ENCODE measurements at regions not wholly inside any gene's neighbourhood (a gene's known extent, or its start where the extent isn't known, plus 50 kb on each side); places are given as distances from the start of the nearest gene placed in this dataset.

GRCh38 chr20:50317116-50317515, 126.5 kb downstream of the CEBPB start:
- no peak for DNase-seq (ENCODE audit: low read depth, low spot score)
- no peak overlapping the region for H3K4me3 ChIP-seq (ENCODE audit: control insufficient read depth in 2 of 3, extremely low read depth in 1 of 3, insufficient read depth in 2 of 3, low read depth in 1 of 3, low read length in 3 of 3)
- H3K27me3 ChIP-seq (ENCODE audit: control insufficient read depth, extremely low read depth, insufficient read depth, low read length) = no peaks in the 10 kb centered on the region
- no peak overlapping the region for H3K4me2 ChIP-seq (ENCODE audit: control insufficient read depth, extremely low read depth, insufficient read depth, low read depth, low read length)
- H3K9me3 ChIP-seq (ENCODE audit: control insufficient read depth, low read depth, low read length) = no peaks in the 10 kb centered on the region
- FAIRE-seq = no peak
- dilution Hi-C loops (cut with MboI; ENCODE audit: extremely low pct_ligation_motif_present, low sequenced_read_pairs) = no loop called here
- TF ChIP-seq CTCF (optimal IDR thresholded peaks at IDR 0.05 in 1 of 3, IDR thresholded peaks at IDR 0.05 in 1 of 3, conservative IDR thresholded peaks at IDR 0.05 in 1 of 3; ENCODE audit: extremely low read depth in 1 of 3, insufficient read depth in 2 of 3, low read length in 3 of 3) = no peak
- no peak for TF ChIP-seq EZH2 (IDR thresholded peaks at IDR 0.05; ENCODE audit: low read length)
- no peaks in the 10 kb centered on the region for H3K9me1 ChIP-seq (ENCODE audit: control insufficient read depth, extremely low read depth, insufficient read depth, low read length)
- no peaks in the 10 kb centered on the region for H3K36me3 ChIP-seq (ENCODE audit: control insufficient read depth in 2 of 2, extremely low read depth in 1 of 2, insufficient read depth in 2 of 2, low read length in 2 of 2)
- H3K4me1 ChIP-seq (ENCODE audit: control insufficient read depth, extremely low read depth, insufficient read depth, low read length) = peaks cover 39% of the 10 kb centered on the region
- no peak overlapping the region for H3K27ac ChIP-seq (ENCODE audit: control insufficient read depth, insufficient read depth, low read length)
- H2AFZ ChIP-seq (ENCODE audit: control insufficient read depth, low read length) = no peak overlapping the region
- H3K9ac ChIP-seq (ENCODE audit: control insufficient read depth, extremely low read depth, insufficient read depth, low read length) = no peak overlapping the region
- no peaks in the 10 kb centered on the region for H3K79me2 ChIP-seq (ENCODE audit: control insufficient read depth, insufficient read depth, low read length)
- H4K20me1 ChIP-seq (ENCODE audit: control insufficient read depth, extremely low read depth, insufficient read depth, low read length) = no peaks in the 10 kb centered on the region

DNA sequence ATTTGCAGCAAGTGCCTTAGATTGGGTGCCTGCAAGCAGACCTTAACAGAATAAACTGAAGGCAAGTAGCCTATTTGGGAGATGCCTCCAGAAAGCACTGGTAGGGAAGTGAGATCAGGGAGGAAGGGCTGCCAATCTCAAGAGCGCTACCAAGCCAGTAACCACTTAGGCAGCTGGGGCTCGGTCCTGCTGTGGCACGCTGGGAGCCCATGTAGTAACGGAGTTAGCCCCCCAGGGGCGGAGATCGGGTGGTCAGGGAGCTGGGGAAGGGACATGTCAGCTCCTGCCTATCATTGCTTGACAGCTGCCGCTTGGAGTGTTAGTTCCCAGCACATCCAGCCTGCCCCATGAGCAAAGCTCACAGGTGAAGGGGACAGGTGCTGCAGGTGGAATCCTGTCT, 127.0 kb downstream of the CEBPB start:
- dilution Hi-C loops (cut with MboI; ENCODE audit: extremely low pct_ligation_motif_present, low sequenced_read_pairs) = no loop called here
- Histone ChIP-seq H3K4me1 (ENCODE audit: control insufficient read depth, extremely low read depth, insufficient read depth, low read length) (peaks cover 39% of the 10 kb centered on the region), H3K9me3 (ENCODE audit: control insufficient read depth, low read depth, low read length) (no peaks in the 10 kb centered on the region), H3K79me2 (ENCODE audit: control insufficient read depth, insufficient read depth, low read length) (no peaks in the 10 kb centered on the region), H4K20me1 (ENCODE audit: control insufficient read depth, extremely low read depth, insufficient read depth, low read length) (no peaks in the 10 kb centered on the region), H3K27me3 (ENCODE audit: control insufficient read depth, extremely low read depth, insufficient read depth, low read length) (no peaks in the 10 kb centered on the region), H3K36me3 (ENCODE audit: control insufficient read depth in 2 of 2, extremely low read depth in 1 of 2, insufficient read depth in 2 of 2, low read length in 2 of 2) (no peaks in the 10 kb centered on the region), H3K4me3 (ENCODE audit: control insufficient read depth in 2 of 3, extremely low read depth in 1 of 3, insufficient read depth in 2 of 3, low read depth in 1 of 3, low read length in 3 of 3) (no peak overlapping the region), H3K27ac (ENCODE audit: control insufficient read depth, insufficient read depth, low read length) (no peak overlapping the region), H3K4me2 (ENCODE audit: control insufficient read depth, extremely low read depth, insufficient read depth, low read depth, low read length) (peak overlapping the region; percentile 9), H3K9me1 (ENCODE audit: control insufficient read depth, extremely low read depth, insufficient read depth, low read length) (no peaks in the 10 kb centered on the region), H2AFZ (ENCODE audit: control insufficient read depth, low read length) (no peak overlapping the region), H3K9ac (ENCODE audit: control insufficient read depth, extremely low read depth, insufficient read depth, low read length) (no peak overlapping the region)
- FAIRE-seq = no peak
- TF ChIP-seq EZH2 (IDR thresholded peaks at IDR 0.05; ENCODE audit: low read length) (no peak), CTCF (optimal IDR thresholded peaks at IDR 0.05 in 1 of 3, IDR thresholded peaks at IDR 0.05 in 1 of 3, conservative IDR thresholded peaks at IDR 0.05 in 1 of 3; ENCODE audit: extremely low read depth in 1 of 3, insufficient read depth in 2 of 3, low read length in 3 of 3) (no peak)
- no peak for DNase-seq (ENCODE audit: low read depth, low spot score)

Measured in keratinocyte (primary cell).